Ovary (tissue), 7 donors: ENCODE measurements at regions not wholly inside any gene's neighbourhood (a gene's known extent, or its start where the extent isn't known, plus 50 kb on each side); places are given as distances from the start of the nearest gene placed in this dataset.

ENCODE experiments used
- DNase-seq, 5 donors: peaks; one replicate each; pipeline ENCODE4 v3.0.0-alpha.2; 2019 to 2020
- H3K27ac ChIP-seq, 2 donors: fragments of 200-600 bp; one replicate each; pipeline versions ENCODE4 v1.5.1 to v1.8.0; 2019 to 2022
- H3K27me3 ChIP-seq: fragments of 200-600 bp; one replicate; pipeline ENCODE4 v1.8.0; 2022
- H3K36me3 ChIP-seq: fragments of 200-600 bp; sonication (generic); one replicate; pipeline ENCODE4 v1.5.1; 2019
- H3K4me1 ChIP-seq: one replicate; pipeline ENCODE4 v1.8.1; 2013; ENCODE audit warnings: mild to moderate bottlenecking, moderate library complexity; ENCODE audit not compliant: insufficient read depth
- H3K4me3 ChIP-seq: fragments of 200-600 bp; sonication (generic); one replicate; pipeline ENCODE4 v1.5.1; 2017
- H3K9me3 ChIP-seq, 2 donors: fragments of 200-600 bp in 1 of 2; sonication (generic) in 1 of 2; one replicate each; pipeline versions ENCODE4 v1.5.1 to v1.8.1; 2013 to 2019; ENCODE audit warnings: mild to moderate bottlenecking in 1 of 2, moderate library complexity in 1 of 2
- CTCF ChIP-seq, 3 donors: fragments of 450-650 bp in 2 of 3; fragments of 200-600 bp in 1 of 3; IDR thresholded peaks; one replicate each; pipeline versions ENCODE4 v1.5.1 to v1.8.0; 2016 to 2022; ENCODE audit warnings: antibody characterized with exemption in 3 of 3, mild to moderate bottlenecking in 1 of 3
- EP300 ChIP-seq: sonication (generic); formaldehyde crosslinking; IDR thresholded peaks from one replicate; pipeline ENCODE4 v1.6.1; 2017; ENCODE audit warnings: antibody characterized with exemption
- POLR2A ChIP-seq: fragments of 450-650 bp; IDR thresholded peaks from one replicate; pipeline ENCODE4 v1.6.1; 2017; ENCODE audit warnings: antibody characterized with exemption, mild to moderate bottlenecking, moderate library complexity
- WGBS, 3 donors: extraction: QIAGEN DNeasy Blood & Tissue Kit in 1 of 3; methylation state at CpG; one replicate each; pipeline versions ENCODE4 v1.1.5 to v1.1.7; 2013 to 2017; 5-methylcytosine and 5-hydroxymethylcytosine counted together
- intact Hi-C, 4 donors: fragments of 100-400 bp; cut with DNase I; formaldehyde crosslinking; loops; one replicate each; pipeline versions ENCODE4 v1.11.0 to v1.15.1; 2022 to 2023
- donor health status: DM: no; HTN: no; CAD: no; lungs with moderate emphysema.
- donor health status: DM: no; HTN: no; CAD: no.
- donor health status: Bipolar disorder and iron deficiency.
- donor health status: DM: no; HTN: no; CAD: no.
- donor health status: DM: yes; HTN: yes; CAD: no.

GRCh38 chr16:51391798-51392511 is 240.9 kb upstream of the SALL1 start:
- WGBS, 3 donors, result 81 to 86% (median 82%) methylated on average over 19 of the region's 19 CpGs
- H3K9me3 ChIP-seq, result no peaks in the 10 kb centered on the region
- intact Hi-C loops, result no loop called here
- peaks cover 3% of the 10 kb centered on the region for H3K4me1 ChIP-seq
- H3K27ac ChIP-seq, result no peak overlapping the region
- no peak overlapping the region for H3K4me3 ChIP-seq
- no peaks in the 10 kb centered on the region for H3K36me3 ChIP-seq
- no peaks in the 10 kb centered on the region for H3K27me3 ChIP-seq
- TF ChIP-seq POLR2A (no peak), EP300 (no peak), CTCF (IDR thresholded peaks at IDR 0.05) (no peak)
- DNase-seq, result no peak

- WGBS, 3 donors, result 77 to 80% (median 79%) methylated on average over 3 of the region's 3 CpGs
- Histone ChIP-seq H3K27me3 (no peaks in the 10 kb centered on the region), H3K4me3 (no peak overlapping the region), H3K9me3 (no peaks in the 10 kb centered on the region), H3K4me1 (peaks cover 3% of the 10 kb centered on the region), H3K27ac (no peak overlapping the region), H3K36me3 (no peaks in the 10 kb centered on the region)
- TF ChIP-seq POLR2A (no peak), EP300 (no peak), CTCF (IDR thresholded peaks at IDR 0.05) (no peak)
- intact Hi-C loops, result no loop called here
- DNase-seq, result no peak
Measured at GRCh38 chr16:51390877-51391276, 239.8 kb upstream of the SALL1 start.

DNA sequence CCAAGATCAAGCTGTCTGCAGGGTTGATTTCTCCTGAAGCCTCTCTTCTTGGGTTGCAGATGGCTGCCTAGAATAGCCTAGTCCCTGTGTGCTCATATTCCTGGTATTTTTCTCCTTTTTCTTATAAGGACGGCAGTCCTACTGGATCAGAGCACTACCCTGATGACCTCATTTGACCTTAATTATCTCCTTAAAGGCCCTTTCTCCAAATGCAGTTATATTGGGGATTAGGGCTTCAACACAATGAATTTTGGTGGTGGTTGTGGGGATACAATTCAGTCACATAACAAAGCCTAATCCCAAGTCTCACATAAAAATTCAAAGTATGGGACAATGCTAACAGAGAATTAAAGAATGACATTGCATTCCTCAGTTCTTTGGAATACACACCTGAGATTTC is 238.8 kb upstream of the SALL1 start:
- no peaks in the 10 kb centered on the region for H3K9me3 ChIP-seq
- intact Hi-C loops, result no loop called here
- no peaks in the 10 kb centered on the region for H3K36me3 ChIP-seq
- 56 to 74% (median 73%) methylated on average over 1 of the region's 1 CpG for WGBS, 3 donors
- no peak for TF ChIP-seq EP300
- no peak for TF ChIP-seq CTCF (IDR thresholded peaks at IDR 0.05)
- no peak for TF ChIP-seq POLR2A
- H3K27ac ChIP-seq, result no peak overlapping the region
- no peak overlapping the region for H3K4me3 ChIP-seq
- no peak for DNase-seq
- peaks cover 3% of the 10 kb centered on the region for H3K4me1 ChIP-seq
- no peaks in the 10 kb centered on the region for H3K27me3 ChIP-seq

- Histone ChIP-seq H3K27me3 (no peaks in the 10 kb centered on the region), H3K36me3 (no peaks in the 10 kb centered on the region), H3K4me1 (peaks cover 3% of the 10 kb centered on the region), H3K9me3 (no peaks in the 10 kb centered on the region), H3K27ac (no peak overlapping the region), H3K4me3 (no peak overlapping the region)
- TF ChIP-seq EP300 (no peak), CTCF (IDR thresholded peaks at IDR 0.05) (no peak), POLR2A (no peak)
- 68 to 80% (median 74%) methylated on average over 6 of the region's 6 CpGs for WGBS, 3 donors
- intact Hi-C loops, result no loop called here
- no peak for DNase-seq
Measured at GRCh38 chr16:51388516-51388951, 237.5 kb upstream of the SALL1 start.
